ENCODE measurements at regions not wholly inside any gene's neighbourhood (a gene's known extent, or its start where the extent isn't known, plus 50 kb on each side); places are given as distances from the start of the nearest gene placed in this dataset.

DNA sequence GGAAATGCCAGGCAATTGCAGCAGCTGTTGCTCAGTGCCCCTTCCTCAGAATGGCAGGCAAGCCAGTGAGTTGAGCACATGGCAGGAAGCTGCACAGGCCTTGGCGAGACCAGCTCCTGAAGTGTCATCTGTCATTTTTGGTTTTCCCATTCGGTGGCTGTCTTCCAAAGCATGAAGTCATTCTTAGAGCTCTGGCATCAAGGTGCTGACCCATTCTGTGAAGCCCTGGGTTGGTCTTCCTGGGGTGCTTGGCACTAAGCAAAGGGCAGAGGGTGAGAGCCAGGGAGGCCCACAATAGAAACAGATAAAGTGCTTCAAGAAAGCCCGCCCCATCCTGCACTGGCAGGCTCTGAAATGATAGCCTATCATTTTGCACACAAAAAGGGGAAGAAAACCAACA is 150.5 kb downstream of the VAPA start:
- DNase-seq = no peak
- H3K27ac ChIP-seq (ENCODE audit: low read length) = no peak overlapping the region
- H3K4me3 ChIP-seq (ENCODE audit: low read length) = no peak overlapping the region
- H3K27me3 ChIP-seq (ENCODE audit: control insufficient read depth, insufficient read depth, low read length) = no peaks in the 10 kb centered on the region
- H3K36me3 ChIP-seq (ENCODE audit: control insufficient read depth, insufficient read depth, low read length) = no peaks in the 10 kb centered on the region
- peaks cover 29% of the 10 kb centered on the region for H3K4me1 ChIP-seq (ENCODE audit: control insufficient read depth, insufficient read depth, low read length)
- no peaks in the 10 kb centered on the region for H3K9me3 ChIP-seq (replicated peaks; ENCODE audit: control insufficient read depth, low read depth, low read length)
- WGBS (ENCODE audit: insufficient coverage) = 90% methylated on average over 2 of the region's 3 CpGs

DNA sequence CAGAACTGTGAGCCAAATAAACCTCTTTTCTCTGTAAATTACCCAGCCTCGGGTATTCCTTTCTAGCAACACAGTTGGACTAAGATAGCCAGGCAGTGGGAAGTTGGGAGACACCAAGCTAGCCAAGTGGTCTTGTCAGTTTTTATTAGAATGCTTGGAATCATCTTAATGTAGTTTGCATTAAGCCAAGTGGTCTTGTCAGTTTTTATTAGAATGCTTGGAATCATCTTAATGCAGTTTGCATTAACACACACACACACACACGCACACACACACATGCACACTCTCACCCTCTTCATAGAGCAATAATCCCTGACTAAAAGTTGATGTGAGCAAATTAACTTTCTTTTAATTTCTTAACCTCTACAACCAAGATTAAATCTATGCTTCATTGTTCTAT is 151.5 kb downstream of the VAPA start:
- no peak for DNase-seq
- H3K36me3 ChIP-seq (ENCODE audit: control insufficient read depth, insufficient read depth, low read length) = no peaks in the 10 kb centered on the region
- no peak overlapping the region for H3K27ac ChIP-seq (ENCODE audit: low read length)
- no CpG with 5 or more reads among the region's 2 CpGs for WGBS (ENCODE audit: insufficient coverage)
- peaks cover 21% of the 10 kb centered on the region for H3K4me1 ChIP-seq (ENCODE audit: control insufficient read depth, insufficient read depth, low read length)
- no peaks in the 10 kb centered on the region for H3K27me3 ChIP-seq (ENCODE audit: control insufficient read depth, insufficient read depth, low read length)
- no peaks in the 10 kb centered on the region for H3K9me3 ChIP-seq (replicated peaks; ENCODE audit: control insufficient read depth, low read depth, low read length)
- H3K4me3 ChIP-seq (ENCODE audit: low read length) = no peak overlapping the region

- DNase-seq = no peak
- H3K4me3 ChIP-seq (ENCODE audit: low read length) = no peak overlapping the region
- H3K9me3 ChIP-seq (replicated peaks; ENCODE audit: control insufficient read depth, low read depth, low read length) = no peaks in the 10 kb centered on the region
- H3K36me3 ChIP-seq (ENCODE audit: control insufficient read depth, insufficient read depth, low read length) = no peaks in the 10 kb centered on the region
- peaks cover 12% of the 10 kb centered on the region for H3K4me1 ChIP-seq (ENCODE audit: control insufficient read depth, insufficient read depth, low read length)
- H3K27me3 ChIP-seq (ENCODE audit: control insufficient read depth, insufficient read depth, low read length) = no peaks in the 10 kb centered on the region
- WGBS (ENCODE audit: insufficient coverage) = 67% methylated on average over 16 of the region's 19 CpGs
- no peak overlapping the region for H3K27ac ChIP-seq (ENCODE audit: low read length)
Observed at GRCh38 chr18:10067670-10068659, 154.1 kb downstream of the VAPA start.

DNA sequence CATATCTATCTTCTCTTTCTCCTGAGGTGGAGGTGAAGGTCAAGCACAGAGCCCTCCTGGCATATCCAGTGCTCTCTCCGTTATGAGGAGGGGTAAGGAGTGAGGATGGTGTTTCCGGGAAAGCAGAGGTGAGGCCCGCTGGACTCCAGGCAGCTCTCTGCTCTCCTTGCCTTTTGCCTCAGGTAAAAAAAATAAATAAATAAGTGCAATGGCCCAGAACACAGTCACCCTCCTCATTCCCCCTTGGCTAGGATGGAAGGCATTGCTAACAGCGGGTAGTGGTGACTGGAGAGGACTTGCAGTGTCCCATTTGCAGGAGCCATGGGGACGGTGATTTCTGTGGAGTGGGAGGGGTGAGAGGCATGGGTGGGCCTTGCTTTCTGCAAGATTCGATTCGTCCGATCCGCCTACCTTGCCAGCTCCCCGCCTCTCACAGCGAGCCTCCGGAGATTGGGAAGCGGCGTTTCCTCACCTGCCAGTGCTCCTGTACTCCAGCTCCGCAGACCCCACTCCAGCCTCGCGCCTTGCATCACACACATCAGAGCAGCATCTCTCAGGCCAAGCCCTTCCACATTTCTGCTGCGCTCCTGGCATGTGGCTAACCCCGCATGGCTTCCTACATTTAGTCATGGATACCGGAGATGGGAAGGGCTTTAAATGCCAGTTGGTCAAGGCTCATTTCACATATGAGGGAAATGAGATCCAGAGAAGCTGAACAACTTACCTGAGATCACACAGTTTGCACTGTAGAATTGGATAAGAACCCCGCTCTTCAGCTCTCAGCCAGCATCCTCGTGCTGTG is 155.2 kb downstream of the VAPA start:
- Histone ChIP-seq H3K27me3 (ENCODE audit: control insufficient read depth, insufficient read depth, low read length) (no peaks in the 10 kb centered on the region), H3K27ac (ENCODE audit: low read length) (no peak overlapping the region), H3K4me1 (ENCODE audit: control insufficient read depth, insufficient read depth, low read length) (peaks cover 12% of the 10 kb centered on the region), H3K4me3 (ENCODE audit: low read length) (no peak overlapping the region), H3K36me3 (ENCODE audit: control insufficient read depth, insufficient read depth, low read length) (no peaks in the 10 kb centered on the region), H3K9me3 (replicated peaks; ENCODE audit: control insufficient read depth, low read depth, low read length) (no peaks in the 10 kb centered on the region)
- DNase-seq = no peak
- 86% methylated on average over 15 of the region's 22 CpGs for WGBS (ENCODE audit: insufficient coverage)

GRCh38 chr18:10070561-10071000 is 156.8 kb downstream of the VAPA start:
- peaks cover 12% of the 10 kb centered on the region for H3K4me1 ChIP-seq (ENCODE audit: control insufficient read depth, insufficient read depth, low read length)
- no peaks in the 10 kb centered on the region for H3K9me3 ChIP-seq (replicated peaks; ENCODE audit: control insufficient read depth, low read depth, low read length)
- H3K27ac ChIP-seq (ENCODE audit: low read length) = no peak overlapping the region
- WGBS (ENCODE audit: insufficient coverage) = 79% methylated on average over 2 of the region's 2 CpGs
- peaks cover 3% of the 10 kb centered on the region for H3K27me3 ChIP-seq (ENCODE audit: control insufficient read depth, insufficient read depth, low read length)
- DNase-seq = no peak
- no peak overlapping the region for H3K4me3 ChIP-seq (ENCODE audit: low read length)
- H3K36me3 ChIP-seq (ENCODE audit: control insufficient read depth, insufficient read depth, low read length) = no peaks in the 10 kb centered on the region

DNA sequence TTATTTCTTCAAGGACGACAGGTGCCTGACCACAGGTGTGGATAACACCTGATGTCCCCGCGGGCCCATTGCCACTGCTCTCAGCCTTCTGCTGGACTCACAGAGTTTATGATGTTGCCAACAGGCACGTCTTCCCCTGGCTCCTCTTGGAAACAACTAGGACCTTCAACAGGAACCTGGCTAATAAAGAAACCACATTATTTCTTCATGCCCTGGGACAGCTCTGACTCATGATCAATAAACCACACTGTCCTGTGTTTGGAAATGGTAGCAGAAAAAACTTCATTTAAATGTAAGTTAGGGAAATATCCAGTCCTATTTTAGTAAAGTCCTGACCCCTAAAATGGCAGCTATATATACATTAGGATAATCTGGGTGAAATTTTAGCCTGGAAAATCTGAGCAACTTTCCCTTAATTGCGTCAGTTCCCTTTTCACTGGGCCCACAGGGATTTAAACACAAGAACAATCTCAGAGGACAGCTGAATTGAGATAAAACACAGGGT is 158.9 kb downstream of the VAPA start:
- no peaks in the 10 kb centered on the region for H3K9me3 ChIP-seq (replicated peaks; ENCODE audit: control insufficient read depth, low read depth, low read length)
- H3K27me3 ChIP-seq (ENCODE audit: control insufficient read depth, insufficient read depth, low read length) = peaks cover 3% of the 10 kb centered on the region
- no peaks in the 10 kb centered on the region for H3K36me3 ChIP-seq (ENCODE audit: control insufficient read depth, insufficient read depth, low read length)
- H3K4me3 ChIP-seq (ENCODE audit: low read length) = no peak overlapping the region
- H3K4me1 ChIP-seq (ENCODE audit: control insufficient read depth, insufficient read depth, low read length) = peaks cover 12% of the 10 kb centered on the region
- no peak overlapping the region for H3K27ac ChIP-seq (ENCODE audit: low read length)
- no peak for DNase-seq
- WGBS (ENCODE audit: insufficient coverage) = 66% methylated on average over 5 of the region's 5 CpGs

DNA sequence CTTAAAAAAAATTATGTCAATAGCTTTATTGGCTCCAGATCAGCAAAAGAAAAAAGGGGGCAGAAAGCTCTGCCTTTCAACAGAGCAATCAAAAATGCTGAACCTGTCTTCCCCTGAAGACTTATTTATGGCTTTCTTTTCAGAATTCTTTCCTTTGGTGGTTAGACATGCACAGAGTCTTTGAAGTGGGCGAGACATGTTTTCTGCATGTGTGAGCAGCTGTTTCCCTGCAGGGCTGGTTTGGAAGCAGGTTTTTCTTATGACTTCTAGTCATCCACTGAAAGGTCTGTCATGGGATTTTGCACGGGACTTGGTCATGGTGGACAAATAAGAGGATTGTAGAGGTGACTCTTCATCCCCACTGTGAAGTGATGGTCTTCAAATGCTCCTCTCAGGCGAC is 160.3 kb downstream of the VAPA start:
- Histone ChIP-seq H3K27ac (ENCODE audit: low read length) (no peak overlapping the region), H3K36me3 (ENCODE audit: control insufficient read depth, insufficient read depth, low read length) (no peaks in the 10 kb centered on the region), H3K4me3 (ENCODE audit: low read length) (no peak overlapping the region), H3K9me3 (replicated peaks; ENCODE audit: control insufficient read depth, low read depth, low read length) (no peaks in the 10 kb centered on the region), H3K27me3 (ENCODE audit: control insufficient read depth, insufficient read depth, low read length) (peaks cover 3% of the 10 kb centered on the region), H3K4me1 (ENCODE audit: control insufficient read depth, insufficient read depth, low read length) (peaks cover 5% of the 10 kb centered on the region)
- 88% methylated on average over 1 of the region's 3 CpGs for WGBS (ENCODE audit: insufficient coverage)
- no peak for DNase-seq

DNA sequence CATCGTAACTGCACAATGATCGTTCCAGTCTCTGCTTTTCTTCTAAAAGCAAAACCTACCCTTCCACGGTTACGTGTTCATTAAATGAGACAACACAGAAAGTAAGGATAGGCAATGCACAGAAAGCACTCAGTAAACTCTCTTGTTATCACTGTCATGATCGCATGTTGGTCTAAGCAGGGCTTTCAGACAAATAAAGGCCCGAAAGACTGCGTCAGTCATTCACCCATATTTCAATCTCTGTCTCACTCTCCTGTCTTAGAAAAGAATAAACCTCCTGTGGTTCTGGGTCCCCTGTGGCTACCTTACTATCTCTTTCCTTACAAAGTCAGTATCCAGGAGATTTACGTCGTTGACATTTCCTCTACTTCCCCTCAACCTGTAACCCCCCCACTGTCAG is 160.9 kb downstream of the VAPA start:
- peaks cover 3% of the 10 kb centered on the region for H3K4me1 ChIP-seq (ENCODE audit: control insufficient read depth, insufficient read depth, low read length)
- H3K27me3 ChIP-seq (ENCODE audit: control insufficient read depth, insufficient read depth, low read length) = peaks cover 3% of the 10 kb centered on the region
- 79% methylated on average over 7 of the region's 9 CpGs for WGBS (ENCODE audit: insufficient coverage)
- no peak for DNase-seq
- H3K9me3 ChIP-seq (replicated peaks; ENCODE audit: control insufficient read depth, low read depth, low read length) = no peaks in the 10 kb centered on the region
- no peaks in the 10 kb centered on the region for H3K36me3 ChIP-seq (ENCODE audit: control insufficient read depth, insufficient read depth, low read length)
- no peak overlapping the region for H3K27ac ChIP-seq (ENCODE audit: low read length)
- no peak overlapping the region for H3K4me3 ChIP-seq (ENCODE audit: low read length)

- Histone ChIP-seq H3K4me3 (ENCODE audit: low read length) (no peak overlapping the region), H3K36me3 (ENCODE audit: control insufficient read depth, insufficient read depth, low read length) (no peaks in the 10 kb centered on the region), H3K4me1 (ENCODE audit: control insufficient read depth, insufficient read depth, low read length) (peaks cover 12% of the 10 kb centered on the region), H3K27ac (ENCODE audit: low read length) (no peak overlapping the region), H3K27me3 (ENCODE audit: control insufficient read depth, insufficient read depth, low read length) (peaks cover 3% of the 10 kb centered on the region), H3K9me3 (replicated peaks; ENCODE audit: control insufficient read depth, low read depth, low read length) (no peaks in the 10 kb centered on the region)
- DNase-seq = no peak
- WGBS (ENCODE audit: insufficient coverage) = 98% methylated on average over 3 of the region's 5 CpGs
Observed at GRCh38 chr18:10076502-10077030, 162.8 kb downstream of the VAPA start.

GRCh38 chr18:10077986-10078385 is 164.2 kb downstream of the VAPA start:
- 75% methylated on average over 3 of the region's 4 CpGs for WGBS (ENCODE audit: insufficient coverage)

More at GRCh38 chr18:10077986-10078385, 164.2 kb downstream of the VAPA start:
- Histone ChIP-seq H3K9me3 (replicated peaks; ENCODE audit: control insufficient read depth, low read depth, low read length) (peaks cover under 1% of the 10 kb centered on the region), H3K27ac (ENCODE audit: low read length) (no peak overlapping the region), H3K36me3 (ENCODE audit: control insufficient read depth, insufficient read depth, low read length) (no peaks in the 10 kb centered on the region), H3K4me1 (ENCODE audit: control insufficient read depth, insufficient read depth, low read length) (peaks cover 8% of the 10 kb centered on the region), H3K27me3 (ENCODE audit: control insufficient read depth, insufficient read depth, low read length) (peaks cover 3% of the 10 kb centered on the region), H3K4me3 (ENCODE audit: low read length) (no peak overlapping the region)
- DNase-seq = no peak
